GM18502 (cell line): ENCODE measurements at regions not wholly inside any gene's neighbourhood (a gene's known extent, or its start where the extent isn't known, plus 50 kb on each side); places are given as distances from the start of the nearest gene placed in this dataset.
"Not testable (repeated sequence)": the region's sequence is repeated elsewhere in the genome, so short reads cannot be mapped to it uniquely, and the experiment has no call there.

Source experiments
- ATAC-seq: cut with Tn5 transposase; IDR thresholded peaks from one replicate; pipeline ENCODE4 v1.9.1; 2021; ENCODE audit warnings: mild to moderate bottlenecking; ENCODE audit not compliant: unreplicated experiment, poor library complexity

- not testable (repeated sequence) for ATAC-seq
Observed at GRCh38 chr7:143704813-143705212, 52.7 kb downstream of the CTAGE6 start.

GRCh38 chr7:143700759-143701699 lies 56.5 kb downstream of the CTAGE6 start:
- ATAC-seq = peak; percentile 100
